Endothelial cell of umbilical vein (primary cell): ENCODE measurements at regions not wholly inside any gene's neighbourhood (a gene's known extent, or its start where the extent isn't known, plus 50 kb on each side); places are given as distances from the start of the nearest gene placed in this dataset.

Experiments used
- BruUV-seq: library from RNA; stranded (reverse); fragments of 400-500 nt; replicated peaks from 2 replicates; lab custom pipeline; 2021; lab: Mats Ljungman, UMichigan
- CTCF ChIA-PET: fragments of 300-600, 350-600 bp; sonication (Branson Sonifier 250); formaldehyde crosslinking; loops from one replicate; lab custom pipeline; 2021; ENCODE audit warnings: antibody characterized with exemption, inconsistent platforms; lab: Charles Lee
- POLR2A ChIA-PET: fragments of 300-600, 350-600 bp; sonication (Branson Sonifier 250); formaldehyde crosslinking; loops from one replicate; lab custom pipeline; 2021; ENCODE audit warnings: antibody characterized with exemption, inconsistent platforms; lab: Charles Lee
- DNase-seq: peaks from one replicate; pipeline ENCODE4 v3.0.0-alpha.2; 2011; ENCODE audit warnings: low read depth, low spot score
- FAIRE-seq: peaks from 2 replicates; lab custom pipeline; 2011; peaks lifted over from hg19 to GRCh38; lab: Jason Lieb, UNC
- H2AFZ ChIP-seq: 2 replicates; pipeline ENCODE4 v1.6.0; 2012; ENCODE audit warnings: low read depth, low read length, control low read depth, inconsistent platforms
- H3K27ac ChIP-seq: 2 replicates; pipeline ENCODE4 v1.5.1; 2011; ENCODE audit warnings: low read depth, mild to moderate bottlenecking, control low read depth, low read length, moderate library complexity; ENCODE audit not compliant: insufficient read depth
- H3K27me3 ChIP-seq, 2 experiments: 2 replicates each; pipeline versions ENCODE4 v1.6.0 to v1.6.1; 2011; ENCODE audit warnings: low read length in 2 of 2, mixed read lengths in 1 of 2; ENCODE audit not compliant: control insufficient read depth in 2 of 2, insufficient read depth in 2 of 2
- H3K36me3 ChIP-seq, 2 experiments: 2 replicates in 1 of 2; 3 replicates in 1 of 2; pipeline ENCODE4 v1.5.1; 2011; ENCODE audit warnings: low read length in 2 of 2, mild to moderate bottlenecking in 1 of 2, moderate library complexity in 1 of 2; ENCODE audit not compliant: control insufficient read depth in 2 of 2, insufficient read depth in 2 of 2; ENCODE audit errors: extremely low read depth in 1 of 2
- H3K4me1 ChIP-seq: 3 replicates; pipeline ENCODE4 v1.5.1; 2011; ENCODE audit warnings: mild to moderate bottlenecking, low read length; ENCODE audit not compliant: control insufficient read depth, insufficient read depth; ENCODE audit errors: extremely low read depth
- H3K4me2 ChIP-seq: 2 replicates; pipeline ENCODE4 v1.6.1; 2011; ENCODE audit warnings: low read length, control low read depth, mixed read lengths; ENCODE audit not compliant: insufficient read depth
- H3K4me3 ChIP-seq, 3 experiments: fragments of 200-600 bp in 1 of 3; sonication (generic), shearing (Covaris generic) in 1 of 3; replicated peaks in 1 of 3; 2 replicates each; pipeline ENCODE4 v1.5.1; 2011 to 2016; ENCODE audit warnings: control low read depth in 3 of 3, low read length in 3 of 3, mild to moderate bottlenecking in 2 of 3, inconsistent platforms in 1 of 3, low read depth in 1 of 3, moderate library complexity in 1 of 3; ENCODE audit not compliant: insufficient read depth in 1 of 3
- H3K79me2 ChIP-seq: 2 replicates; pipeline ENCODE4 v1.6.0; 2012; ENCODE audit warnings: low read length, inconsistent platforms; ENCODE audit not compliant: control insufficient read depth, insufficient read depth
- H3K9ac ChIP-seq: replicated peaks from 2 replicates; pipeline ENCODE3; 2011; ENCODE audit warnings: low read length, control low read depth; ENCODE audit not compliant: insufficient read depth; ENCODE audit errors: extremely low read depth
- H3K9me1 ChIP-seq: replicated peaks from 3 replicates; pipeline ENCODE4 v1.6.0; 2011; ENCODE audit warnings: mild to moderate bottlenecking, low read length; ENCODE audit not compliant: control insufficient read depth, insufficient read depth; ENCODE audit errors: extremely low read depth
- H3K9me3 ChIP-seq: replicated peaks from 2 replicates; pipeline ENCODE4 v1.5.1; 2012; ENCODE audit warnings: low read length, inconsistent platforms; ENCODE audit not compliant: control insufficient read depth, insufficient read depth
- H4K20me1 ChIP-seq: replicated peaks from 2 replicates; pipeline ENCODE3; 2011; ENCODE audit warnings: mild to moderate bottlenecking, low read length; ENCODE audit not compliant: control insufficient read depth, insufficient read depth; ENCODE audit errors: extremely low read depth
- EZH2 ChIP-seq: IDR thresholded peaks from 2 replicates; pipeline ENCODE4 v1.6.1; 2012; ENCODE audit warnings: borderline replicate concordance, low read depth, mild to moderate bottlenecking, moderate library complexity, low read length, inconsistent platforms; ENCODE audit not compliant: severe bottlenecking
- FOS ChIP-seq: IDR thresholded peaks from 2 replicates; pipeline ENCODE4 v1.6.1; 2011; ENCODE audit warnings: mild to moderate bottlenecking, low read length, moderate library complexity, borderline replicate concordance; ENCODE audit not compliant: insufficient read depth
- GATA2 ChIP-seq: IDR thresholded peaks from 2 replicates; pipeline ENCODE4 v1.7.0; 2011; ENCODE audit warnings: low read depth, mild to moderate bottlenecking, moderate library complexity, mixed read lengths, low read length; ENCODE audit not compliant: insufficient read length, insufficient read depth
- JUN ChIP-seq: IDR thresholded peaks from 2 replicates; pipeline ENCODE4 v1.6.1; 2011; ENCODE audit warnings: borderline replicate concordance, low read depth; ENCODE audit not compliant: insufficient read length, insufficient read depth
- POLR2A ChIP-seq: IDR thresholded peaks from 2 replicates; pipeline ENCODE4 v1.6.1; 2012; ENCODE audit warnings: low read depth, mild to moderate bottlenecking, control low read depth, low read length
- POLR2AphosphoS5 ChIP-seq: IDR thresholded peaks from 2 replicates; pipeline ENCODE4 v1.6.1; 2012; ENCODE audit warnings: low read depth, mild to moderate bottlenecking, control low read depth, low read length, moderate library complexity; ENCODE audit not compliant: insufficient read depth
- dilution Hi-C: fragments of 300-500 bp; cut with MboI; formaldehyde crosslinking; loops from one replicate; pipeline ENCODE4 v1.15.0; 2019; ENCODE audit warnings: low sequenced_read_pairs; ENCODE audit not compliant: extremely low pct_ligation_motif_present
- intact Hi-C: fragments of 100-400 bp; cut with micrococcal nuclease; formaldehyde crosslinking; loops from one replicate; pipeline ENCODE4 v1.10.0; 2022
- TF ChIP-seq, protein P1 (sequence below), 2 donors: IDR thresholded peaks; 1 replicate in 1 of 2; 2 replicates in 1 of 2; pipeline ENCODE4 v1.5.1; 2011; ENCODE audit warnings: low read length in 2 of 2, mild to moderate bottlenecking in 2 of 2, moderate library complexity in 2 of 2, control low read depth in 1 of 2, inconsistent platforms in 1 of 2, low read depth in 1 of 2; ENCODE audit not compliant: insufficient read depth in 1 of 2; ENCODE audit errors: extremely low read depth in 1 of 2

DNA sequence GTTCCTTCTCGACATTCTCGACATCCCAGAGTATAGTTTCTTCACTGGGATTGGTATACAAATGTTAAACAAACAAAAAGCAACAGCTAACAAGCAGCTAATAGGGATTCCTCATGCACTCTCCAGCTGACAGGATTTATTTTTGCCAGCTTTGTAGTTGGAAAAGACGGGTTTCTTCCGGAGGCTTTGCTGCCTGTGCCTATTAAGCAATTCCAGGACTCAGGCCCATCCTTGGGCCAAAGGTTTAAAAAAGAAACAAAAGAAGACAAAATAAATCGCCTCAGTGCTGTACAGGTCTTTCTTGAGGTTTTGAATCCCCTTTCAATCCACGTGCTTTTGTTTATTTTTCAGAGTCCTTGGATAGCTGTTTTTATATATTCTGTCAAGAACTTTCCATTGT, 1414.5 kb upstream of the PCDH9 start:
- no peak overlapping the region for H2AFZ ChIP-seq
- CTCF ChIA-PET: interaction anchor here (0.6 kb wide), 2 partner anchors 36 to 1170 kb away, joined by 3 to 4 read pairs; no protein-coding TSS in a partner anchor
- BruUV-seq: no TSS peak

DNA sequence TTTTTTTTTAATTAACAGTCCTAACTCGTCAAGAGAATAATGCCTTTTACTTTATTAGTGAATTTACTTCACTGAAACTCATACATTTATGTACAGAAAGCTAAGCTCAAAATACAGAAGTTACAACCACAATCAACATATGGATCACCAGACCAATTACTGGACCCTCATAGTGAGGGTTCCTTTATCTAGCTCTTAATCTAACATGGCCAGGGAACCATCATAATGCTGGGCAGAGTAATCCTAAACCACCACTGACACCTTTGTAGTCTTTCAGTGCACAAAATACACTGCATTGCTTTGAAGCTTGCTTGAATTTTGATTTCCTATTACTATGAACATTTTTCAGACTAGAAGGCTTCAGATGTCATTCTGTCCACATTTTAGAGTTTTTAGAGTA, 1406.6 kb upstream of the PCDH9 start:
- Histone ChIP-seq H2AFZ (no peak overlapping the region), H3K4me1 (no peaks in the 10 kb centered on the region), H3K4me3 (no peak overlapping the region), H3K27ac (no peak overlapping the region), H3K27me3 (no peaks in the 10 kb centered on the region), H3K9me1 (no peaks in the 10 kb centered on the region), H3K79me2 (no peaks in the 10 kb centered on the region), H4K20me1 (no peaks in the 10 kb centered on the region), H3K9ac (no peak overlapping the region), H3K4me2 (no peak overlapping the region), H3K9me3 (no peaks in the 10 kb centered on the region), H3K36me3 (no peaks in the 10 kb centered on the region)
- no peak for FAIRE-seq
- ChIA-PET POLR2A (no interaction called here), CTCF (interaction anchor here (1.1 kb wide), 1 partner anchor 9 kb away, joined by 3 read pairs; no protein-coding TSS in a partner anchor)
- BruUV-seq: no TSS peak
- no peak for TF ChIP-seq GATA2
- intact Hi-C loops (no loop called here), dilution Hi-C loops (no loop called here)
- no peak for DNase-seq

More for the DNA sequence above, 1414.5 kb upstream of the PCDH9 start:
- Histone ChIP-seq H3K4me2 (no peak overlapping the region), H3K4me1 (no peaks in the 10 kb centered on the region), H4K20me1 (no peaks in the 10 kb centered on the region), H3K4me3 (no peak overlapping the region), H3K9me1 (no peaks in the 10 kb centered on the region), H3K27me3 (no peaks in the 10 kb centered on the region), H3K79me2 (no peaks in the 10 kb centered on the region), H3K27ac (no peak overlapping the region), H3K9me3 (no peaks in the 10 kb centered on the region), H3K9ac (no peak overlapping the region), H3K36me3 (no peaks in the 10 kb centered on the region)
- dilution Hi-C loops (no loop called here), intact Hi-C loops (no loop called here)
- FAIRE-seq (no peak), DNase-seq (no peak)
- no peak for TF ChIP-seq POLR2A
- TF ChIP-seq EZH2: no peak
- TF ChIP-seq JUN: no peak
- no peak for TF ChIP-seq GATA2
- TF ChIP-seq FOS: no peak
- no peak for TF ChIP-seq POLR2AphosphoS5
- TF ChIP-seq, protein P1, sequence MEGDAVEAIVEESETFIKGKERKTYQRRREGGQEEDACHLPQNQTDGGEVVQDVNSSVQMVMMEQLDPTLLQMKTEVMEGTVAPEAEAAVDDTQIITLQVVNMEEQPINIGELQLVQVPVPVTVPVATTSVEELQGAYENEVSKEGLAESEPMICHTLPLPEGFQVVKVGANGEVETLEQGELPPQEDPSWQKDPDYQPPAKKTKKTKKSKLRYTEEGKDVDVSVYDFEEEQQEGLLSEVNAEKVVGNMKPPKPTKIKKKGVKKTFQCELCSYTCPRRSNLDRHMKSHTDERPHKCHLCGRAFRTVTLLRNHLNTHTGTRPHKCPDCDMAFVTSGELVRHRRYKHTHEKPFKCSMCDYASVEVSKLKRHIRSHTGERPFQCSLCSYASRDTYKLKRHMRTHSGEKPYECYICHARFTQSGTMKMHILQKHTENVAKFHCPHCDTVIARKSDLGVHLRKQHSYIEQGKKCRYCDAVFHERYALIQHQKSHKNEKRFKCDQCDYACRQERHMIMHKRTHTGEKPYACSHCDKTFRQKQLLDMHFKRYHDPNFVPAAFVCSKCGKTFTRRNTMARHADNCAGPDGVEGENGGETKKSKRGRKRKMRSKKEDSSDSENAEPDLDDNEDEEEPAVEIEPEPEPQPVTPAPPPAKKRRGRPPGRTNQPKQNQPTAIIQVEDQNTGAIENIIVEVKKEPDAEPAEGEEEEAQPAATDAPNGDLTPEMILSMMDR (IDR thresholded peaks at IDR 0.05; ENCODE audit: extremely low read depth in 1 of 2, insufficient read depth in 1 of 2, low read depth in 1 of 2, low read length in 2 of 2): no peak
- POLR2A ChIA-PET: no interaction called here
